H9 (cell line): ENCODE measurements at regions not wholly inside any gene's neighbourhood (a gene's known extent, or its start where the extent isn't known, plus 50 kb on each side); places are given as distances from the start of the nearest gene placed in this dataset.
A peak's percentile ranks its signal among the peaks of the same experiment; 100 is the strongest.

ENCODE experiments used
- DNase-seq: peaks from one replicate; pipeline ENCODE4 v3.0.0-alpha.2; 2017
- H2AFZ ChIP-seq: one replicate; pipeline ENCODE4 v1.6.1; 2013; ENCODE audit warnings: mild to moderate bottlenecking, low read length, control low read depth, moderate library complexity
- H2AK5ac ChIP-seq: 2 replicates; pipeline ENCODE4 v1.6.1; 2013; ENCODE audit warnings: low read length, control low read depth, mixed read lengths; ENCODE audit not compliant: insufficient read length
- H2BK120ac ChIP-seq: one replicate; pipeline ENCODE4 v1.6.1; 2013; ENCODE audit warnings: low read depth, mild to moderate bottlenecking, low read length, control low read depth, inconsistent platforms; ENCODE audit not compliant: poor library complexity, severe bottlenecking
- H2BK12ac ChIP-seq: 2 replicates; pipeline ENCODE4 v1.6.1; 2013; ENCODE audit warnings: low read length, control low read depth, mixed read lengths, low read depth; ENCODE audit not compliant: insufficient read length
- H2BK15ac ChIP-seq: 2 replicates; pipeline ENCODE4 v1.6.1; 2013; ENCODE audit warnings: low read depth, low read length, control low read depth
- H2BK20ac ChIP-seq: one replicate; pipeline ENCODE4 v1.6.1; 2013; ENCODE audit warnings: low read depth, mild to moderate bottlenecking, low read length, control low read depth, inconsistent platforms; ENCODE audit not compliant: poor library complexity, severe bottlenecking
- H2BK5ac ChIP-seq: 2 replicates; pipeline ENCODE4 v1.6.1; 2013; ENCODE audit warnings: low read length, control low read depth, mixed read lengths; ENCODE audit not compliant: insufficient read length
- H3K14ac ChIP-seq: 2 replicates; pipeline ENCODE4 v1.6.1; 2013; ENCODE audit warnings: low read length, control low read depth; ENCODE audit not compliant: insufficient read depth
- H3K18ac ChIP-seq: 2 replicates; pipeline ENCODE4 v1.6.1; 2013; ENCODE audit warnings: low read depth, mild to moderate bottlenecking, mixed read lengths, low read length, control low read depth; ENCODE audit not compliant: insufficient read length
- H3K23ac ChIP-seq: 2 replicates; pipeline ENCODE4 v1.6.1; 2013; ENCODE audit warnings: low read length, control low read depth, mixed read lengths, low read depth; ENCODE audit not compliant: insufficient read length
- H3K23me2 ChIP-seq: 2 replicates; pipeline ENCODE4 v1.6.1; 2013; ENCODE audit warnings: low read depth, mild to moderate bottlenecking, mixed read lengths, low read length, control low read depth; ENCODE audit not compliant: insufficient read length, poor library complexity, severe bottlenecking
- H3K27ac ChIP-seq: 2 replicates; pipeline ENCODE4 v1.5.1; 2013; ENCODE audit warnings: low read length, control low read depth, mixed read lengths, low read depth; ENCODE audit not compliant: insufficient read length
- H3K27me3 ChIP-seq: 2 replicates; pipeline ENCODE4 v1.6.1; 2013; ENCODE audit warnings: low read length, control low read depth, inconsistent platforms; ENCODE audit not compliant: insufficient read depth
- H3K4ac ChIP-seq: 2 replicates; pipeline ENCODE4 v1.6.1; 2013; ENCODE audit warnings: low read depth, mild to moderate bottlenecking, control low read depth, inconsistent platforms, low read length, moderate library complexity
- H3K4me1 ChIP-seq: 2 replicates; pipeline ENCODE4 v1.6.1; 2013; ENCODE audit warnings: low read length, control low read depth, inconsistent platforms; ENCODE audit not compliant: insufficient read depth
- H3K4me2 ChIP-seq: 2 replicates; pipeline ENCODE4 v1.6.1; 2013; ENCODE audit warnings: low read length, control low read depth, mixed read lengths; ENCODE audit not compliant: insufficient read length, insufficient read depth
- H3K56ac ChIP-seq: 2 replicates; pipeline ENCODE4 v1.6.1; 2013; ENCODE audit warnings: low read depth, mild to moderate bottlenecking, mixed read lengths, low read length, control low read depth; ENCODE audit not compliant: insufficient read length
- H3K79me1 ChIP-seq: 2 replicates; pipeline ENCODE4 v1.6.1; 2013; ENCODE audit warnings: low read depth, mild to moderate bottlenecking, moderate library complexity, low read length, control low read depth, inconsistent platforms; ENCODE audit not compliant: insufficient read depth, poor library complexity, severe bottlenecking
- H3K79me2 ChIP-seq: 2 replicates; pipeline ENCODE4 v1.6.1; 2013; ENCODE audit warnings: low read length, control low read depth, inconsistent platforms; ENCODE audit not compliant: insufficient read depth
- H3K9ac ChIP-seq: 2 replicates; pipeline ENCODE4 v1.6.1; 2013; ENCODE audit warnings: low read length, control low read depth, mixed read lengths; ENCODE audit not compliant: insufficient read length; ENCODE audit errors: extremely low read depth
- H3K9me3 ChIP-seq: one replicate; pipeline ENCODE4 v1.6.1; 2013; ENCODE audit warnings: low read depth, low read length, inconsistent platforms; ENCODE audit not compliant: control insufficient read depth
- H3T11ph ChIP-seq: one replicate; pipeline ENCODE4 v1.6.1; 2013; ENCODE audit warnings: mild to moderate bottlenecking, low read length, control low read depth, inconsistent platforms
- H4K20me1 ChIP-seq: one replicate; pipeline ENCODE4 v1.6.1; 2013; ENCODE audit not compliant: control insufficient read depth, insufficient read length, insufficient read depth
- H4K5ac ChIP-seq: 2 replicates; pipeline ENCODE4 v1.6.1; 2013; ENCODE audit warnings: low read depth, mild to moderate bottlenecking, mixed read lengths, low read length, control low read depth; ENCODE audit not compliant: insufficient read length
- H4K8ac ChIP-seq: replicated peaks from 2 replicates; pipeline ENCODE4 v1.6.1; 2013; ENCODE audit warnings: low read length, control low read depth, mixed read lengths, low read depth; ENCODE audit not compliant: insufficient read length
- H4K91ac ChIP-seq: 2 replicates; pipeline ENCODE4 v1.6.1; 2013; ENCODE audit warnings: low read depth, mild to moderate bottlenecking, moderate library complexity, mixed read lengths, low read length, control low read depth; ENCODE audit not compliant: insufficient read length
- H3K27ac Mint-ChIP-seq, 3 experiments: 2 replicates in 2 of 3; 3 replicates in 1 of 3; pipeline ENCODE4 v1.8.0; 2020 to 2021; ENCODE audit warnings: mixed read lengths in 3 of 3, mild to moderate bottlenecking in 1 of 3, moderate library complexity in 1 of 3
- H3K27me3 Mint-ChIP-seq: 2 replicates; pipeline ENCODE4 v1.8.0; 2021; ENCODE audit warnings: low read depth, mild to moderate bottlenecking, moderate library complexity, mixed read lengths
- H3K36me3 Mint-ChIP-seq, 3 experiments: 2 replicates in 2 of 3; 3 replicates in 1 of 3; pipeline ENCODE4 v1.8.0; 2020 to 2021; ENCODE audit warnings: low read depth in 3 of 3, mixed read lengths in 3 of 3; ENCODE audit not compliant: insufficient read depth in 1 of 3
- H3K4me1 Mint-ChIP-seq, 2 experiments: 2 replicates each; pipeline ENCODE4 v1.8.0; 2020; ENCODE audit warnings: mixed read lengths in 2 of 2
- H3K4me3 Mint-ChIP-seq, 2 experiments: 2 replicates in 1 of 2; 3 replicates in 1 of 2; pipeline ENCODE4 v1.8.0; 2020 to 2021; ENCODE audit warnings: mild to moderate bottlenecking in 2 of 2, mixed read lengths in 2 of 2, moderate library complexity in 1 of 2
- H3K9me3 Mint-ChIP-seq, 2 experiments: 2 replicates in 1 of 2; 3 replicates in 1 of 2; pipeline ENCODE4 v1.8.0; 2020; ENCODE audit warnings: mild to moderate bottlenecking in 2 of 2, mixed read lengths in 2 of 2, moderate library complexity in 1 of 2
- WGBS: extraction: QIAGEN DNeasy Blood & Tissue Kit; methylation state at CpG from one replicate; pipeline ENCODE4 v1.1.7; 2013; ENCODE audit warnings: missing lambda C conversion rate, low lambda C conversion rate, mixed read lengths; ENCODE audit not compliant: insufficient read length; ENCODE audit errors: extremely low coverage; 5-methylcytosine and 5-hydroxymethylcytosine counted together
- TF ChIP-seq, protein P1 (sequence below): fragments of 200-600 bp; sonication (generic); conservative IDR thresholded peaks from 3 replicates; pipeline ENCODE4 v1.8.0; 2021; ENCODE audit warnings: antibody characterized with exemption, mild to moderate bottlenecking

DNA sequence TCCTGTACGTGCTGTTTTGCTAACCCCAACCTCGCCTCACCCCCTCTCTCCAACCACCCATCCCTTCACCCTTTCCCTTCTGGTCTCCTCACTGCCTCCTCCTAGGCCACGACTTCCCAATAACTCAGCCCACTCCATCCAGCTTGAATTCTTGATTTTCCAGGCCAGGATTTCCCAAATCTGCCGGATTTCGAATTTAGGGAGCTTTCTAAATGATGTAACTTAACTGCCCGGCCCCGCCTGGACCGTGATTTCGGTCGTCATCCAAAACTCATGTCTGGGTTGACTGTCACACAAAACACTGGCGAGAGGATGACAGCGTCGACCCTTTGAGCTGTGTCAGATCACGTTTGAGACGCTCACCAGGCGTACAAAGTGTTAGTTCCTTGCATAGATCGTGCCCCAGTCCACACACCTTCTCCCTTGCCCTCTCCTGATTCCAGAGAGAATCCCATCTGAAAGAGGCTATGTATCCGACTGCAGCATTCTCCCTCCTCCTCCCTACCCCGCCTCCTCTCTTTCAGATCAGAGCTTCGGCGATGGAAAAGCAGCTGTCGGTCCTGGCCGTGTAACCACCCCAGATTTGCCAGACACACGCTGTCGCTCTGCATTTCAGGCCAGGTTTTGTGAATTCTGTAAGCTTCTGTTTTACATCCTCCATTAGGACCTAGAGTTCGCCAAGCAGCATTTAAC lies 168.2 kb downstream of the GPX5 start:
- H3K9me3 ChIP-seq = no peaks in the 10 kb centered on the region
- H2BK15ac ChIP-seq = no peak overlapping the region
- no peak overlapping the region for H2AK5ac ChIP-seq
- no peak overlapping the region for H3T11ph ChIP-seq
- no peak overlapping the region for H3K27ac Mint-ChIP-seq
- no peaks in the 10 kb centered on the region for H3K79me1 ChIP-seq
- peak overlapping the region; percentile 38 for H3K9ac ChIP-seq
- H2BK20ac ChIP-seq = no peak overlapping the region
- H3K4me3 Mint-ChIP-seq = peak overlapping the region; percentile 56 to 90
- H3K18ac ChIP-seq = no peak overlapping the region
- no peaks in the 10 kb centered on the region; the same call in 1 of the 2 replicates for H3K4me1 ChIP-seq
- peaks cover 15% of the 10 kb centered on the region; the same call in 1 of the 2 replicates for H3K27me3 ChIP-seq
- no peak overlapping the region for H2BK120ac ChIP-seq
- H3K27me3 Mint-ChIP-seq = peaks cover 20% of the 10 kb centered on the region
- no peak overlapping the region for H3K56ac ChIP-seq
- no peak overlapping the region for H3K27ac ChIP-seq
- peak overlapping the region; percentile 94 for H3K4me2 ChIP-seq
- H3K23ac ChIP-seq = no peak overlapping the region
- WGBS = no CpG with 5 or more reads among the region's 26 CpGs
- no peak overlapping the region for H4K5ac ChIP-seq
- H2AFZ ChIP-seq = no peak overlapping the region
- peak; percentile 55 for DNase-seq
- TF ChIP-seq, protein P1, sequence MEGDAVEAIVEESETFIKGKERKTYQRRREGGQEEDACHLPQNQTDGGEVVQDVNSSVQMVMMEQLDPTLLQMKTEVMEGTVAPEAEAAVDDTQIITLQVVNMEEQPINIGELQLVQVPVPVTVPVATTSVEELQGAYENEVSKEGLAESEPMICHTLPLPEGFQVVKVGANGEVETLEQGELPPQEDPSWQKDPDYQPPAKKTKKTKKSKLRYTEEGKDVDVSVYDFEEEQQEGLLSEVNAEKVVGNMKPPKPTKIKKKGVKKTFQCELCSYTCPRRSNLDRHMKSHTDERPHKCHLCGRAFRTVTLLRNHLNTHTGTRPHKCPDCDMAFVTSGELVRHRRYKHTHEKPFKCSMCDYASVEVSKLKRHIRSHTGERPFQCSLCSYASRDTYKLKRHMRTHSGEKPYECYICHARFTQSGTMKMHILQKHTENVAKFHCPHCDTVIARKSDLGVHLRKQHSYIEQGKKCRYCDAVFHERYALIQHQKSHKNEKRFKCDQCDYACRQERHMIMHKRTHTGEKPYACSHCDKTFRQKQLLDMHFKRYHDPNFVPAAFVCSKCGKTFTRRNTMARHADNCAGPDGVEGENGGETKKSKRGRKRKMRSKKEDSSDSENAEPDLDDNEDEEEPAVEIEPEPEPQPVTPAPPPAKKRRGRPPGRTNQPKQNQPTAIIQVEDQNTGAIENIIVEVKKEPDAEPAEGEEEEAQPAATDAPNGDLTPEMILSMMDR = no peak
- no peak overlapping the region for H4K91ac ChIP-seq
- H3K79me2 ChIP-seq = no peaks in the 10 kb centered on the region
- peaks cover 22 to 27% of the 10 kb centered on the region in 2 experiments for H3K4me1 Mint-ChIP-seq
- no peak overlapping the region for H3K14ac ChIP-seq
- no peaks in the 10 kb centered on the region for H4K20me1 ChIP-seq
- no peak overlapping the region for H2BK5ac ChIP-seq
- H3K36me3 Mint-ChIP-seq = no peaks in the 10 kb centered on the region; a peak in 1 of 7 replicates
- H3K23me2 ChIP-seq = peaks cover 16% of the 10 kb centered on the region
- no peak overlapping the region for H2BK12ac ChIP-seq
- H3K4ac ChIP-seq = no peak overlapping the region
- H3K9me3 Mint-ChIP-seq = no peaks in the 10 kb centered on the region
- no peak overlapping the region for H4K8ac ChIP-seq
